DMS153 (cell line): ENCODE measurements at regions not wholly inside any gene's neighbourhood (a gene's known extent, or its start where the extent isn't known, plus 50 kb on each side); places are given as distances from the start of the nearest gene placed in this dataset.
"Not testable (repeated sequence)": the region's sequence is repeated elsewhere in the genome, so short reads cannot be mapped to it uniquely, and the experiment has no call there.

Experiments used
- DNase-seq: peaks from one replicate; lab custom pipeline; 2025; lab: John Stamatoyannopoulos, UW

- no peak for DNase-seq
These were observed 1339.3 kb downstream of the EFNA5 start for GRCh38 chr5:106331415-106331814.

- no peak for DNase-seq
These were observed 1346.4 kb downstream of the EFNA5 start for GRCh38 chr5:106324356-106324755.

- DNase-seq: no peak
These were observed 1349.5 kb downstream of the EFNA5 start for GRCh38 chr5:106321242-106321641.

- DNase-seq: no peak
These were observed 1356.4 kb downstream of the EFNA5 start for GRCh38 chr5:106314221-106314824.

GRCh38 chr5:106312360-106312759 lies 1358.4 kb downstream of the EFNA5 start:
- no peak for DNase-seq

- DNase-seq: no peak
These were observed 1359.4 kb downstream of the EFNA5 start for GRCh38 chr5:106311230-106311915.

- DNase-seq: no peak
These were observed 1363.5 kb downstream of the EFNA5 start for GRCh38 chr5:106307265-106307664.

- no peak for DNase-seq
These were observed 1364.3 kb downstream of the EFNA5 start for GRCh38 chr5:106306313-106307028.

GRCh38 chr5:106303911-106304310 lies 1366.8 kb downstream of the EFNA5 start:
- no peak for DNase-seq

- no peak for DNase-seq
These were observed 1378.1 kb downstream of the EFNA5 start for GRCh38 chr5:106292654-106293053.

GRCh38 chr5:106290841-106291240 lies 1379.9 kb downstream of the EFNA5 start:
- no peak for DNase-seq

GRCh38 chr5:106288979-106289378 lies 1381.8 kb downstream of the EFNA5 start:
- DNase-seq: no peak

GRCh38 chr5:106277540-106278096 lies 1393.1 kb downstream of the EFNA5 start:
- DNase-seq: no peak

- DNase-seq: no peak
These were observed 1401.4 kb downstream of the EFNA5 start for GRCh38 chr5:106269252-106269843.

GRCh38 chr5:106267256-106267655 lies 1403.5 kb downstream of the EFNA5 start:
- DNase-seq: no peak

- DNase-seq: no peak
These were observed 1408.3 kb downstream of the EFNA5 start for GRCh38 chr5:106262395-106262794.

GRCh38 chr5:106259431-106260090 lies 1411.2 kb downstream of the EFNA5 start:
- DNase-seq: not testable (repeated sequence)

- DNase-seq: no peak
These were observed 1412.1 kb downstream of the EFNA5 start for GRCh38 chr5:106258591-106259125.

- DNase-seq: no peak
These were observed 1416.0 kb downstream of the EFNA5 start for GRCh38 chr5:106254784-106255183.

GRCh38 chr5:106246044-106246745 lies 1424.5 kb downstream of the EFNA5 start:
- not testable (repeated sequence) for DNase-seq

- no peak for DNase-seq
These were observed 1429.3 kb downstream of the EFNA5 start for GRCh38 chr5:106241409-106241808.
